H1 (cell line): ENCODE measurements at regions not wholly inside any gene's neighbourhood (a gene's known extent, or its start where the extent isn't known, plus 50 kb on each side); places are given as distances from the start of the nearest gene placed in this dataset.

Experiments used
- CTCF ChIA-PET: fragments of 300-600 bp; sonication (Branson Sonifier 250); formaldehyde crosslinking; loops from one replicate; lab custom pipeline; 2021; ENCODE audit not compliant: partially characterized antibody; lab: Charles Lee
- POLR2A ChIA-PET: fragments of 300-600 bp; sonication (Branson Sonifier 250); formaldehyde crosslinking; loops from one replicate; lab custom pipeline; 2021; ENCODE audit warnings: inconsistent platforms; ENCODE audit not compliant: partially characterized antibody; lab: Charles Lee
- DNase-seq, 2 experiments: peaks; one replicate each; pipeline versions ENCODE4 v3.0.0 to v3.0.0-alpha.2; 2010 to 2022; ENCODE audit warnings: low spot score in 2 of 2, low read depth in 1 of 2, mixed read lengths in 1 of 2
- FAIRE-seq: peaks from 2 replicates; lab custom pipeline; 2011; peaks lifted over from hg19 to GRCh38; lab: Jason Lieb, UNC
- H2AFZ ChIP-seq: 2 replicates; pipeline ENCODE4 v1.8.1; 2012; ENCODE audit warnings: low read length, inconsistent platforms
- H2AK5ac ChIP-seq: 2 replicates; pipeline ENCODE4 v1.6.1; 2013; ENCODE audit warnings: low read depth, low read length
- H2BK120ac ChIP-seq: replicated peaks from 2 replicates; pipeline ENCODE3; 2013; ENCODE audit warnings: low read depth, low read length, inconsistent platforms
- H2BK12ac ChIP-seq: 2 replicates; pipeline ENCODE4 v1.6.1; 2013; ENCODE audit warnings: low read depth, low read length
- H2BK15ac ChIP-seq: 2 replicates; pipeline ENCODE4 v1.6.1; 2013; ENCODE audit warnings: low read length
- H2BK20ac ChIP-seq: 2 replicates; pipeline ENCODE4 v1.6.1; 2013; ENCODE audit warnings: low read length
- H2BK5ac ChIP-seq: 2 replicates; pipeline ENCODE4 v1.6.1; 2013; ENCODE audit warnings: low read depth, low read length
- H3K14ac ChIP-seq: 2 replicates; pipeline ENCODE4 v1.6.1; 2013; ENCODE audit warnings: inconsistent platforms; ENCODE audit not compliant: insufficient read length
- H3K18ac ChIP-seq: 2 replicates; pipeline ENCODE4 v1.6.1; 2013; ENCODE audit warnings: low read length; ENCODE audit errors: extremely low read depth
- H3K23ac ChIP-seq: 2 replicates; pipeline ENCODE4 v1.6.1; 2013; ENCODE audit warnings: inconsistent platforms; ENCODE audit not compliant: insufficient read length
- H3K23me2 ChIP-seq: 2 replicates; pipeline ENCODE4 v1.6.1; 2013; ENCODE audit warnings: low read depth, low read length
- H3K27ac ChIP-seq: 2 replicates; pipeline ENCODE4 v1.6.1; 2011; ENCODE audit warnings: low read depth, low read length, inconsistent platforms
- H3K27me3 ChIP-seq, 4 experiments: replicated peaks in 1 of 4; 1 replicate in 1 of 4; 2 replicates in 3 of 4; pipeline versions ENCODE4 v1.6.1 to v1.8.1; 2011 to 2013; ENCODE audit warnings: low read length in 3 of 4, mild to moderate bottlenecking in 3 of 4, inconsistent platforms in 2 of 4, mixed read lengths in 2 of 4, moderate library complexity in 1 of 4; ENCODE audit not compliant: control insufficient read depth in 3 of 4, insufficient read depth in 3 of 4; ENCODE audit errors: extremely low read depth in 1 of 4
- H3K36me3 ChIP-seq, 4 experiments: 2 replicates each; pipeline versions ENCODE4 v1.6.1 to v1.8.1; 2011 to 2013; ENCODE audit warnings: mild to moderate bottlenecking in 4 of 4, low read length in 3 of 4, moderate library complexity in 2 of 4, control low read depth in 1 of 4, inconsistent platforms in 1 of 4; ENCODE audit not compliant: insufficient read depth in 4 of 4, control insufficient read depth in 2 of 4
- H3K4ac ChIP-seq: replicated peaks from 2 replicates; pipeline ENCODE3; 2013; ENCODE audit warnings: low read length, low read depth, mixed read lengths, inconsistent platforms; ENCODE audit not compliant: insufficient read length
- H3K4me1 ChIP-seq, 4 experiments: replicated peaks in 1 of 4; 1 replicate in 1 of 4; 2 replicates in 3 of 4; pipeline versions ENCODE4 v1.6.1 to v1.8.1; 2011 to 2013; ENCODE audit warnings: low read length in 3 of 4, inconsistent platforms in 2 of 4, mixed read lengths in 1 of 4; ENCODE audit not compliant: insufficient read depth in 4 of 4, control insufficient read depth in 3 of 4
- H3K4me2 ChIP-seq, 2 experiments: 2 replicates each; pipeline versions ENCODE4 v1.6.1 to v1.8.1; 2011 to 2013; ENCODE audit warnings: low read depth in 2 of 2, low read length in 2 of 2, control low read depth in 1 of 2, inconsistent platforms in 1 of 2, mild to moderate bottlenecking in 1 of 2; ENCODE audit not compliant: insufficient read depth in 1 of 2
- H3K4me3 ChIP-seq, 4 experiments: fragments of 200-600, 300-600 bp in 1 of 4; sonication (generic), shearing (Covaris generic), sonication (Bioruptor Twin) in 1 of 4; 2 replicates each; pipeline versions ENCODE4 v1.5.1 to v1.8.1; 2011 to 2016; ENCODE audit warnings: low read length in 4 of 4, low read depth in 3 of 4, control low read depth in 2 of 4, inconsistent platforms in 2 of 4, mild to moderate bottlenecking in 2 of 4, mixed read lengths in 1 of 4, moderate library complexity in 1 of 4; ENCODE audit not compliant: insufficient read depth in 2 of 4; ENCODE audit errors: extremely low read depth in 1 of 4
- H3K56ac ChIP-seq: replicated peaks from 2 replicates; pipeline ENCODE3; 2013; ENCODE audit warnings: low read depth, mild to moderate bottlenecking, mixed read lengths, low read length, inconsistent platforms; ENCODE audit not compliant: insufficient read length
- H3K79me1 ChIP-seq: 2 replicates; pipeline ENCODE4 v1.6.1; 2013; ENCODE audit warnings: low read depth, low read length, control low read depth
- H3K79me2 ChIP-seq, 2 experiments: 2 replicates each; pipeline versions ENCODE4 v1.6.1 to v1.8.1; 2012 to 2013; ENCODE audit warnings: low read length in 2 of 2, mild to moderate bottlenecking in 2 of 2, inconsistent platforms in 1 of 2; ENCODE audit not compliant: insufficient read depth in 2 of 2, control insufficient read depth in 1 of 2
- H3K9ac ChIP-seq, 4 experiments: replicated peaks in 1 of 4; 1 replicate in 1 of 4; 2 replicates in 3 of 4; pipeline versions ENCODE4 v1.6.1 to v1.8.1; 2011 to 2013; ENCODE audit warnings: low read depth in 3 of 4, low read length in 3 of 4, control low read depth in 2 of 4, mild to moderate bottlenecking in 2 of 4, moderate library complexity in 2 of 4, inconsistent platforms in 1 of 4; ENCODE audit errors: extremely low read depth in 1 of 4
- H3K9me3 ChIP-seq, 2 experiments: 2 replicates each; pipeline versions ENCODE4 v1.6.1 to v1.8.1; 2012 to 2013; ENCODE audit warnings: mild to moderate bottlenecking in 2 of 2, moderate library complexity in 2 of 2, control low read depth in 1 of 2, inconsistent platforms in 1 of 2, low read depth in 1 of 2, low read length in 1 of 2, mixed read lengths in 1 of 2; ENCODE audit not compliant: insufficient read depth in 2 of 2
- H4K20me1 ChIP-seq, 2 experiments: replicated peaks in 1 of 2; 2 replicates each; pipeline versions ENCODE3 to v1.8.1; 2011 to 2013; ENCODE audit warnings: inconsistent platforms in 2 of 2, low read length in 2 of 2, mild to moderate bottlenecking in 1 of 2; ENCODE audit not compliant: insufficient read depth in 2 of 2, control insufficient read depth in 1 of 2
- H4K5ac ChIP-seq: 2 replicates; pipeline ENCODE4 v1.6.1; 2013; ENCODE audit warnings: low read length, low read depth, mixed read lengths, inconsistent platforms; ENCODE audit not compliant: insufficient read length
- H4K8ac ChIP-seq: 2 replicates; pipeline ENCODE4 v1.8.0; 2013; ENCODE audit warnings: mild to moderate bottlenecking, moderate library complexity, low read length, inconsistent platforms; ENCODE audit not compliant: insufficient read depth; ENCODE audit errors: extremely low read depth
- H4K91ac ChIP-seq: replicated peaks from 2 replicates; pipeline ENCODE3; 2013; ENCODE audit warnings: low read length, mixed read lengths, inconsistent platforms; ENCODE audit not compliant: insufficient read length
- CHD1 ChIP-seq: IDR thresholded peaks from 2 replicates; pipeline ENCODE4 v1.6.1; 2012; ENCODE audit warnings: low read depth, low read length, improper control_type of control experiment
- EZH2 ChIP-seq: fragments of 200-600 bp; sonication (generic); IDR thresholded peaks from 2 replicates; pipeline ENCODE4 v1.7.1; 2012; ENCODE audit warnings: low read depth, mild to moderate bottlenecking, moderate library complexity, low read length, inconsistent platforms; ENCODE audit not compliant: severe bottlenecking
- GTF2F1 ChIP-seq: IDR thresholded peaks from 2 replicates; pipeline ENCODE4 v1.6.1; 2012; ENCODE audit warnings: low read depth, low read length, improper control_type of control experiment, borderline replicate concordance
- POLR2A ChIP-seq, 2 experiments: IDR thresholded peaks; 1 replicate in 1 of 2; 2 replicates in 1 of 2; pipeline ENCODE4 v1.6.1; 2011; ENCODE audit warnings: low read depth in 2 of 2, low read length in 2 of 2, mild to moderate bottlenecking in 2 of 2; ENCODE audit errors: control extremely low read depth in 1 of 2
- RNF2 ChIP-seq: fragments of 200-900, 300-1000 bp; sonication (generic); IDR thresholded peaks from 2 replicates; pipeline ENCODE4 v1.7.1; 2016; ENCODE audit warnings: borderline replicate concordance, low read depth, mild to moderate bottlenecking, antibody characterized with exemption, low read length; ENCODE audit not compliant: poor library complexity, severe bottlenecking; ENCODE audit errors: missing control alignments
- SRF ChIP-seq: IDR thresholded peaks from 2 replicates; pipeline ENCODE4 v1.6.1; 2011; ENCODE audit warnings: mild to moderate bottlenecking, low read depth, low read length, moderate library complexity
- WGBS, 2 experiments: shearing (Covaris generic) in 1 of 2; methylation state at CpG; one replicate each; pipeline versions ENCODE4 v1.1.6 to v1.1.7; 2013 to 2015; ENCODE audit warnings: low lambda C conversion rate in 2 of 2, mixed read lengths in 2 of 2, inconsistent platforms in 1 of 2, low coverage in 1 of 2, missing lambda C conversion rate in 1 of 2; ENCODE audit not compliant: insufficient replicate concordance in 2 of 2, insufficient coverage in 1 of 2, insufficient read length in 1 of 2; ENCODE audit errors: extremely low coverage in 1 of 2, missing lambda C conversion rate in 1 of 2; 5-methylcytosine and 5-hydroxymethylcytosine counted together
- TF ChIP-seq, protein P1 (sequence below): IDR thresholded peaks from 2 replicates; pipeline ENCODE4 v1.6.1; 2011; ENCODE audit warnings: low read depth, mild to moderate bottlenecking, low read length; ENCODE audit not compliant: insufficient read depth
- TF ChIP-seq, protein P2 (sequence below): IDR thresholded peaks from 2 replicates; pipeline ENCODE4 v1.6.1; 2012; ENCODE audit warnings: inconsistent platforms

DNA sequence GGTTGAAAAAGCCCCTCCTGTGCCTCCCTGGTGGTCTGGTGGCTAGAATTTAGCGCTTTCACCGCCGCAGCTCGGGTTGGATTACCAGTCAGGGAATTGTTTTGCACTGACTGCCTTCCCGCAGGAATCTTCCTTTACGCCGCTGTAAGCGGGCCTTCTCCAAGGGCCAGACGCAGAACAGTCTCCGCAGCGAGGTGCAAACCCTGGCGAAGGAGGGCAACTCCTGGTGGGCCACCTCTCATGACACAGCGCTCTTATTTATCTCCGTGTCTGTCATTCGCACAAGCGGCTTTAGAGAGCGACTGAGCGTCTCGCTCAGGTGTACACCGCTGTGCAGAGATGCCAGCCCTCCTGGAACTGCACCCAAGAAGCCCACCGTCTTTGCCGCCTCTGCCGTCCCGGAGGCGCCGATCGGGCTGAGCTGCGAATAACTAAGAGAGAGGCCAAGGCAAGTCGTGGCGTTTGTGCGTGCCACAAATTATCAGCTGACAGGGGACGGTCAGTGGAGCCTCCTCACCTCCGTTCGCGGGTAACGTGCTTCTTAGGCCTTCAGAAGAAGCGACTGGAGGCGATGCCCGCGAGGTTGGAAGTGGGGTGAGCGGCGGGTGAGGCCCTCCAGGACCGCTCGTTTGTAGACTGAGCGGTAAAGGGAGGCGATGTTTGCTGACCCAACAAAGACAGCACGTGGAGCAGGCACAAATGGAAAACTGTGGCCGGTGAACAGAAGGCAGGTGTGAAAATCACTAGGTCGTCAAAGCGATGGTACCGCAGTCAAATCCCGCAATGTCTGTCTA is 93.5 kb downstream of the PRKAB2 start:
- Histone ChIP-seq H3K56ac (no peak overlapping the region), H2BK20ac (no peak overlapping the region), H3K4ac (no peak overlapping the region), H2BK5ac (no peak overlapping the region), H4K5ac (no peak overlapping the region), H3K9me3 (no peaks in the 10 kb centered on the region), H3K14ac (no peak overlapping the region), H3K23ac (no peak overlapping the region), H3K36me3 (no peaks in the 10 kb centered on the region), H2BK15ac (no peak overlapping the region; the same call in 1 of the 2 replicates), H2AK5ac (no peak overlapping the region), H4K8ac (no peak overlapping the region), H3K79me1 (no peaks in the 10 kb centered on the region), H3K79me2 (no peaks in the 10 kb centered on the region), H3K9ac (no peak overlapping the region), H3K18ac (no peak overlapping the region; the same call in 1 of the 2 replicates), H3K4me2 (peak overlapping the region; percentile 74 to 77), H3K4me3 (peak overlapping the region in 3 of 4 experiments; percentile 26 to 51 (median 31); a peak in 6 of 8 replicates), H4K91ac (no peak overlapping the region), H2BK12ac (no peak overlapping the region), H2AFZ (0 out of 2 replicates have a peak overlapping the region, but pooled peaks have one; percentile 64), H3K23me2 (peaks cover 2% of the 10 kb centered on the region), H3K27ac (no peak overlapping the region), H3K4me1 (peaks cover 8 to 36% (median 27%) of the 10 kb centered on the region in 4 experiments; a peak in 6 of 7 replicates), H2BK120ac (peak overlapping the region; percentile 33), H4K20me1 (peaks cover 3 to 9% of the 10 kb centered on the region in 2 experiments), H3K27me3 (peaks cover 73 to 99% (median 89%) of the 10 kb centered on the region in 4 experiments)
- POLR2A ChIA-PET: no interaction called here
- DNase-seq (peak in 1 of 2 experiments; percentile 65), FAIRE-seq (no peak)
- WGBS, 2 experiments: 6% methylated on average over 52 of the region's 52 CpGs; no CpG with 5 or more reads in 1 of the 2 experiments
- CTCF ChIA-PET: interaction anchor here (1.3 kb wide), 1 partner anchor 29 kb away, joined by 4 read pairs; no protein-coding TSS in a partner anchor
- TF ChIP-seq CHD1 (no peak), POLR2A (IDR thresholded peaks at IDR 0.05; ENCODE audit: control extremely low read depth in 1 of 2, low read depth in 2 of 2, low read length in 2 of 2) (no peak), EZH2 (peak; percentile 88), RNF2 (peak; percentile 90), GTF2F1 (no peak), SRF (no peak)
- TF ChIP-seq, protein P1, sequence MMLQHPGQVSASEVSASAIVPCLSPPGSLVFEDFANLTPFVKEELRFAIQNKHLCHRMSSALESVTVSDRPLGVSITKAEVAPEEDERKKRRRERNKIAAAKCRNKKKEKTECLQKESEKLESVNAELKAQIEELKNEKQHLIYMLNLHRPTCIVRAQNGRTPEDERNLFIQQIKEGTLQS: no peak
- TF ChIP-seq, protein P2, sequence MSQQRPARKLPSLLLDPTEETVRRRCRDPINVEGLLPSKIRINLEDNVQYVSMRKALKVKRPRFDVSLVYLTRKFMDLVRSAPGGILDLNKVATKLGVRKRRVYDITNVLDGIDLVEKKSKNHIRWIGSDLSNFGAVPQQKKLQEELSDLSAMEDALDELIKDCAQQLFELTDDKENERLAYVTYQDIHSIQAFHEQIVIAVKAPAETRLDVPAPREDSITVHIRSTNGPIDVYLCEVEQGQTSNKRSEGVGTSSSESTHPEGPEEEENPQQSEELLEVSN: peak; percentile 82
